HepG2 (cell line): ENCODE measurements at regions not wholly inside any gene's neighbourhood (a gene's known extent, or its start where the extent isn't known, plus 50 kb on each side); places are given as distances from the start of the nearest gene placed in this dataset.

Experiments
- ATAC-seq: fragments of 200-7000 bp; cut with Tn5 transposase; 3 replicates; pipeline ENCODE4 v1.9.1; 2020; ENCODE audit warnings: mild to moderate bottlenecking, moderate library complexity
- BruUV-seq: library from RNA; stranded (reverse); fragments of 400-500 nt; replicated peaks from 2 replicates; lab custom pipeline; 2021; lab: Mats Ljungman, UMichigan
- CTCF ChIA-PET: fragments of 300-600 bp; formaldehyde crosslinking; extraction: SDS; loops from one replicate; lab custom pipeline; 2021; ENCODE audit warnings: low total read pairs, inconsistent platforms, low intra/inter-chr PET ratio; lab: Yijun Ruan, JAX
- POLR2A ChIA-PET: fragments of 350-600 bp; sonication (Branson Sonifier 250); formaldehyde crosslinking; loops from one replicate; lab custom pipeline; 2020; ENCODE audit warnings: antibody characterized with exemption, inconsistent platforms; lab: Yijun Ruan, JAX
- DNase-seq: peaks from one replicate; pipeline ENCODE4 v3.0.0-alpha.2; 2015; ENCODE audit warnings: low spot score
- FAIRE-seq: peaks from 3 replicates; lab custom pipeline; 2011; peaks lifted over from hg19 to GRCh38; lab: Jason Lieb, UNC
- H2AFZ ChIP-seq: one replicate; pipeline ENCODE4 v1.6.1; 2011; ENCODE audit warnings: low read length, inconsistent platforms
- H3K27ac ChIP-seq: fragments of 300-600 bp; 3 replicates; pipeline ENCODE4 v1.8.0; 2011; ENCODE audit warnings: mixed run types, mild to moderate bottlenecking, mixed read lengths, low read length, inconsistent platforms; ENCODE audit not compliant: insufficient read depth; ENCODE audit errors: extremely low read length
- H3K27me3 ChIP-seq, 2 experiments: fragments of 200-600 bp in 1 of 2; 2 replicates in 1 of 2; 3 replicates in 1 of 2; pipeline versions ENCODE4 v1.6.0 to v1.8.0; 2011; ENCODE audit warnings: low read length in 2 of 2, mild to moderate bottlenecking in 2 of 2, moderate library complexity in 2 of 2, inconsistent platforms in 1 of 2; ENCODE audit not compliant: insufficient read depth in 2 of 2, control insufficient read depth in 1 of 2
- H3K36me3 ChIP-seq, 2 experiments: fragments of 200-600 bp in 1 of 2; replicated peaks in 1 of 2; 2 replicates in 1 of 2; 3 replicates in 1 of 2; pipeline versions ENCODE4 v1.5.1 to v1.8.0; 2011; ENCODE audit warnings: low read length in 2 of 2, inconsistent platforms in 1 of 2; ENCODE audit not compliant: insufficient read depth in 2 of 2, control insufficient read depth in 1 of 2
- H3K4me1 ChIP-seq: 2 replicates; pipeline ENCODE4 v1.5.1; 2012; ENCODE audit warnings: low read length, inconsistent platforms; ENCODE audit not compliant: insufficient read depth
- H3K4me2 ChIP-seq: 2 replicates; pipeline ENCODE4 v1.6.0; 2011; ENCODE audit warnings: low read depth, low read length, inconsistent platforms
- H3K4me3 ChIP-seq, 3 experiments: fragments of 200-600 bp in 1 of 3; sonication (generic), shearing (Covaris generic) in 1 of 3; replicated peaks in 1 of 3; 2 replicates each; pipeline ENCODE4 v1.5.1; 2011 to 2016; ENCODE audit warnings: low read length in 3 of 3, inconsistent platforms in 2 of 3, low read depth in 2 of 3, mild to moderate bottlenecking in 2 of 3, control low read depth in 1 of 3, mixed read lengths in 1 of 3; ENCODE audit not compliant: insufficient read depth in 1 of 3
- H3K79me2 ChIP-seq: one replicate; pipeline ENCODE4 v1.6.1; 2011; ENCODE audit warnings: low read length, inconsistent platforms; ENCODE audit not compliant: insufficient read depth
- H3K9ac ChIP-seq: 2 replicates; pipeline ENCODE4 v1.6.0; 2011; ENCODE audit warnings: mild to moderate bottlenecking, low read depth, low read length, inconsistent platforms; ENCODE audit not compliant: insufficient read depth
- H3K9me3 ChIP-seq: 2 replicates; pipeline ENCODE4 v1.5.1; 2012; ENCODE audit warnings: mild to moderate bottlenecking, low read length
- H4K20me1 ChIP-seq: 2 replicates; pipeline ENCODE4 v1.6.0; 2011; ENCODE audit warnings: inconsistent platforms, mild to moderate bottlenecking, low read length, moderate library complexity; ENCODE audit not compliant: insufficient read depth
- FOXP4 ChIP-seq: sonication (generic); formaldehyde crosslinking; IDR thresholded peaks from 2 replicates; pipeline ENCODE4 v1.4.0; 2020; ENCODE audit warnings: missing genetic modification reagents
- MIXL1 ChIP-seq: IDR thresholded peaks from 2 replicates; pipeline ENCODE4 v1.6.1; 2016
- SAFB2 ChIP-seq: sonication (generic); formaldehyde crosslinking; IDR thresholded peaks from 2 replicates; pipeline ENCODE4 v1.5.1; 2020; ENCODE audit warnings: missing genetic modification reagents, low read depth, mild to moderate bottlenecking, borderline replicate concordance
- TFDP2 ChIP-seq: sonication (generic); formaldehyde crosslinking; IDR thresholded peaks from 2 replicates; pipeline ENCODE4 v1.4.0; 2020; ENCODE audit warnings: missing genetic modification reagents
- ZFP37 ChIP-seq: sonication (generic); formaldehyde crosslinking; IDR thresholded peaks from 2 replicates; pipeline ENCODE4 v1.4.0; 2020; ENCODE audit warnings: missing genetic modification reagents, borderline replicate concordance
- ZNF136 ChIP-seq: sonication (generic); formaldehyde crosslinking; IDR thresholded peaks from 2 replicates; pipeline ENCODE4 v1.8.1; 2022; ENCODE audit warnings: low read depth, mild to moderate bottlenecking, moderate library complexity, missing genetic modification reagents
- ZNF530 ChIP-seq: sonication (generic); formaldehyde crosslinking; IDR thresholded peaks from 2 replicates; pipeline ENCODE4 v1.5.0; 2020; ENCODE audit warnings: low read depth, mild to moderate bottlenecking, missing genetic modification reagents
- ZNF598 ChIP-seq: sonication (generic); formaldehyde crosslinking; IDR thresholded peaks from 2 replicates; pipeline ENCODE4 v1.5.1; 2020; ENCODE audit warnings: mild to moderate bottlenecking, missing genetic modification reagents, borderline replicate concordance
- ZNF761 ChIP-seq: sonication (generic); formaldehyde crosslinking; conservative IDR thresholded peaks from 2 replicates; pipeline ENCODE4 v1.4.0; 2020; ENCODE audit warnings: mild to moderate bottlenecking, missing genetic modification reagents
- ZNF788 ChIP-seq: sonication (generic); formaldehyde crosslinking; IDR thresholded peaks from 2 replicates; pipeline ENCODE4 v1.5.0; 2020; ENCODE audit warnings: mild to moderate bottlenecking, missing genetic modification reagents, borderline replicate concordance
- WGBS: methylation state at CpG from one replicate; pipeline ENCODE4 v1.1.6; 2017; ENCODE audit warnings: low lambda C conversion rate; 5-methylcytosine and 5-hydroxymethylcytosine counted together
- in situ Hi-C: cut with HindIII; loops from 2 replicates; pipeline ENCODE4 v1.10.0; 2017; ENCODE audit warnings: low pct_unique_long_range_greater_than_20kb; ENCODE audit not compliant: extremely low pct_ligation_motif_present
- intact Hi-C: fragments of 100-400 bp; cut with micrococcal nuclease; formaldehyde crosslinking; loops from one replicate; pipeline ENCODE4 v1.10.0; 2022; ENCODE audit not compliant: unreplicated experiment
- TF ChIP-seq, protein P1 (sequence below): IDR thresholded peaks from 2 replicates; pipeline ENCODE4 v1.6.1; 2016; ENCODE audit warnings: low read depth, control low read depth
- TF ChIP-seq, protein P2 (sequence below): sonication (generic); formaldehyde crosslinking; conservative IDR thresholded peaks from 2 replicates; pipeline ENCODE4 v1.4.0; 2020; ENCODE audit warnings: missing genetic modification reagents
- TF ChIP-seq, protein P3 (sequence below): sonication (generic); formaldehyde crosslinking; conservative IDR thresholded peaks from 2 replicates; pipeline ENCODE4 v1.8.0; 2022; ENCODE audit warnings: mild to moderate bottlenecking, moderate library complexity, missing genetic modification reagents
- TF ChIP-seq, protein P4 (sequence below): sonication (generic); formaldehyde crosslinking; IDR thresholded peaks from 2 replicates; pipeline ENCODE4 v1.5.0; 2020; ENCODE audit warnings: missing genetic modification reagents

DNA sequence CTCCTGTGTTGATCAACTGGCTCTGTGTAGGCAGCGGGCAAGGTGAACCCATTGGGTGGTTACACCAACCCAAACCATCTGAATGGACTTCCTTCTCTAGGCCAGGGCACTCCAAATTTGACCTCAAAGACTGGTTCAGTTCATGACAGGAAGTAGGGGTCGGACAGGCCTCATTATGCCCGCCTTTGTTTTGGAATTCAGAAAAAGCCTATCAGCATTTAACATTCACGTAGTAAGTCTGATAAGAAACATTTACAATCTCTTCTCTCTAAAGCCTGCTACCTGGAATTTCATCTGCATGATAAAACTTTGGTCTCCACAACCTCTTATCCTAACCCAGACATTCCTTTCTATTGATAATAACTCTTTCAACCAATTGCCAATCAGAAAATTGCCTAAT is 97.1 kb upstream of the ETV3 start:
- in situ Hi-C loops (no loop called here), intact Hi-C loops (no loop called here)
- Histone ChIP-seq H3K9me3 (no peaks in the 10 kb centered on the region), H3K4me3 (no peak overlapping the region), H3K9ac (no peak overlapping the region), H3K4me2 (no peak overlapping the region), H2AFZ (no peak overlapping the region), H3K4me1 (peaks cover 83% of the 10 kb centered on the region), H3K36me3 (no peaks in the 10 kb centered on the region), H3K27ac (no peak overlapping the region), H3K27me3 (no peaks in the 10 kb centered on the region), H4K20me1 (no peaks in the 10 kb centered on the region), H3K79me2 (no peaks in the 10 kb centered on the region)
- DNase-seq (no peak), FAIRE-seq (no peak), ATAC-seq (no peak)
- ChIA-PET CTCF (no interaction called here), POLR2A (no interaction called here)
- 96% methylated on average over 4 of the region's 4 CpGs for WGBS
- no TSS peak for BruUV-seq
- TF ChIP-seq ZNF761 (CRISPR knock-in tag) (no peak), ZNF598 (CRISPR knock-in tag) (no peak), ZNF136 (CRISPR knock-in tag) (no peak), ZFP37 (CRISPR knock-in tag) (no peak), ZNF788 (no peak), SAFB2 (CRISPR knock-in tag) (no peak), FOXP4 (CRISPR knock-in tag) (no peak), MIXL1 (CRISPR knock-in tag) (no peak), ZNF530 (CRISPR knock-in tag) (no peak), TFDP2 (CRISPR knock-in tag) (no peak)
- TF ChIP-seq, protein P1, sequence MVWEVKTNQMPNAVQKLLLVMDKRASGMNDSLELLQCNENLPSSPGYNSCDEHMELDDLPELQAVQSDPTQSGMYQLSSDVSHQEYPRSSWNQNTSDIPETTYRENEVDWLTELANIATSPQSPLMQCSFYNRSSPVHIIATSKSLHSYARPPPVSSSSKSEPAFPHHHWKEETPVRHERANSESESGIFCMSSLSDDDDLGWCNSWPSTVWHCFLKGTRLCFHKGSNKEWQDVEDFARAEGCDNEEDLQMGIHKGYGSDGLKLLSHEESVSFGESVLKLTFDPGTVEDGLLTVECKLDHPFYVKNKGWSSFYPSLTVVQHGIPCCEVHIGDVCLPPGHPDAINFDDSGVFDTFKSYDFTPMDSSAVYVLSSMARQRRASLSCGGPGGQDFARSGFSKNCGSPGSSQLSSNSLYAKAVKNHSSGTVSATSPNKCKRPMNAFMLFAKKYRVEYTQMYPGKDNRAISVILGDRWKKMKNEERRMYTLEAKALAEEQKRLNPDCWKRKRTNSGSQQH: no peak
- TF ChIP-seq, protein P2, sequence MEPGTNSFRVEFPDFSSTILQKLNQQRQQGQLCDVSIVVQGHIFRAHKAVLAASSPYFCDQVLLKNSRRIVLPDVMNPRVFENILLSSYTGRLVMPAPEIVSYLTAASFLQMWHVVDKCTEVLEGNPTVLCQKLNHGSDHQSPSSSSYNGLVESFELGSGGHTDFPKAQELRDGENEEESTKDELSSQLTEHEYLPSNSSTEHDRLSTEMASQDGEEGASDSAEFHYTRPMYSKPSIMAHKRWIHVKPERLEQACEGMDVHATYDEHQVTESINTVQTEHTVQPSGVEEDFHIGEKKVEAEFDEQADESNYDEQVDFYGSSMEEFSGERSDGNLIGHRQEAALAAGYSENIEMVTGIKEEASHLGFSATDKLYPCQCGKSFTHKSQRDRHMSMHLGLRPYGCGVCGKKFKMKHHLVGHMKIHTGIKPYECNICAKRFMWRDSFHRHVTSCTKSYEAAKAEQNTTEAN (CRISPR knock-in tag): no peak
- TF ChIP-seq, protein P3, sequence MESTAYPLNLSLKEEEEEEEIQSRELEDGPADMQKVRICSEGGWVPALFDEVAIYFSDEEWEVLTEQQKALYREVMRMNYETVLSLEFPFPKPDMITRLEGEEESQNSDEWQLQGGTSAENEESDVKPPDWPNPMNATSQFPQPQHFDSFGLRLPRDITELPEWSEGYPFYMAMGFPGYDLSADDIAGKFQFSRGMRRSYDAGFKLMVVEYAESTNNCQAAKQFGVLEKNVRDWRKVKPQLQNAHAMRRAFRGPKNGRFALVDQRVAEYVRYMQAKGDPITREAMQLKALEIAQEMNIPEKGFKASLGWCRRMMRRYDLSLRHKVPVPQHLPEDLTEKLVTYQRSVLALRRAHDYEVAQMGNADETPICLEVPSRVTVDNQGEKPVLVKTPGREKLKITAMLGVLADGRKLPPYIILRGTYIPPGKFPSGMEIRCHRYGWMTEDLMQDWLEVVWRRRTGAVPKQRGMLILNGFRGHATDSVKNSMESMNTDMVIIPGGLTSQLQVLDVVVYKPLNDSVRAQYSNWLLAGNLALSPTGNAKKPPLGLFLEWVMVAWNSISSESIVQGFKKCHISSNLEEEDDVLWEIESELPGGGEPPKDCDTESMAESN (CRISPR knock-in tag): no peak
- TF ChIP-seq, protein P4, sequence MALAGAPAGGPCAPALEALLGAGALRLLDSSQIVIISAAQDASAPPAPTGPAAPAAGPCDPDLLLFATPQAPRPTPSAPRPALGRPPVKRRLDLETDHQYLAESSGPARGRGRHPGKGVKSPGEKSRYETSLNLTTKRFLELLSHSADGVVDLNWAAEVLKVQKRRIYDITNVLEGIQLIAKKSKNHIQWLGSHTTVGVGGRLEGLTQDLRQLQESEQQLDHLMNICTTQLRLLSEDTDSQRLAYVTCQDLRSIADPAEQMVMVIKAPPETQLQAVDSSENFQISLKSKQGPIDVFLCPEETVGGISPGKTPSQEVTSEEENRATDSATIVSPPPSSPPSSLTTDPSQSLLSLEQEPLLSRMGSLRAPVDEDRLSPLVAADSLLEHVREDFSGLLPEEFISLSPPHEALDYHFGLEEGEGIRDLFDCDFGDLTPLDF (CRISPR knock-in tag): no peak
